Heart right ventricle (tissue), 16 donors: ENCODE measurements at regions not wholly inside any gene's neighbourhood (a gene's known extent, or its start where the extent isn't known, plus 50 kb on each side); places are given as distances from the start of the nearest gene placed in this dataset.

ENCODE experiments used
- ATAC-seq, 8 donors: fragments of 200-7000 bp; cut with Tn5 transposase; one replicate each; pipeline ENCODE4 v1.9.1; 2020; ENCODE audit warnings: mild to moderate bottlenecking in 8 of 8, moderate library complexity in 8 of 8, moderate number of reproducible peaks in 1 of 8
- DNase-seq, 2 donors: peaks; one replicate each; pipeline ENCODE4 v3.0.0-alpha.2; 2020
- H3K27ac ChIP-seq, 10 donors: fragments of 200-600 bp; sonication (generic) in 2 of 10; one replicate each; pipeline versions ENCODE4 v1.5.0 to v1.8.0; 2020 to 2022; ENCODE audit warnings: mild to moderate bottlenecking in 3 of 10
- H3K27me3 ChIP-seq, 7 donors: fragments of 200-600 bp; one replicate each; pipeline ENCODE4 v1.8.0; 2021 to 2022; ENCODE audit warnings: mild to moderate bottlenecking in 2 of 7
- H3K36me3 ChIP-seq, 9 donors: fragments of 200-600 bp; sonication (generic) in 1 of 9; one replicate each; pipeline versions ENCODE4 v1.5.0 to v1.8.0; 2020 to 2022; ENCODE audit warnings: mild to moderate bottlenecking in 2 of 9
- H3K4me1 ChIP-seq, 9 donors: fragments of 200-600 bp; sonication (generic) in 1 of 9; one replicate each; pipeline versions ENCODE4 v1.5.0 to v1.8.0; 2020 to 2022; ENCODE audit warnings: mild to moderate bottlenecking in 4 of 9
- H3K4me3 ChIP-seq, 10 donors: fragments of 200-600 bp; sonication (generic) in 2 of 10; one replicate each; pipeline versions ENCODE4 v1.5.0 to v1.8.0; 2020 to 2022; ENCODE audit warnings: mild to moderate bottlenecking in 7 of 10, moderate library complexity in 2 of 10
- H3K9me3 ChIP-seq, 11 donors: fragments of 200-600 bp in 10 of 11; sonication (generic) in 2 of 11; one replicate each; pipeline versions ENCODE4 v1.5.0 to v1.8.0; 2013 to 2022; ENCODE audit warnings: mild to moderate bottlenecking in 2 of 11, control low read depth in 1 of 11, moderate library complexity in 1 of 11
- WGBS, 2 donors: extraction: QIAGEN DNeasy Blood & Tissue Kit; methylation state at CpG; one replicate each; pipeline ENCODE4 v1.1.7; 2013; ENCODE audit warnings: inconsistent platforms in 1 of 2; 5-methylcytosine and 5-hydroxymethylcytosine counted together
- intact Hi-C, 10 donors: fragments of 100-400 bp; cut with DNase I; formaldehyde crosslinking; loops; one replicate each; pipeline versions ENCODE4 v1.11.1 to v1.14.2; 2022
- TF ChIP-seq, protein P1 (sequence below), 9 donors: fragments of 200-600 bp; sonication (generic) in 2 of 9; IDR thresholded peaks; one replicate each; pipeline versions ENCODE4 v1.5.0 to v1.8.0; 2021 to 2022; ENCODE audit warnings: antibody characterized with exemption in 9 of 9, mild to moderate bottlenecking in 5 of 9, moderate library complexity in 1 of 9
- donor health status: Arrhythmogenic right ventricular cardiomyopathy.
- donor health status: ischemic (EF 13 %, LVEDD 7.1; RV severe dilation, severe dysfunction).
- donor health status: healthy with polysubstance abuse.
- donor health status: DM: no; HTN: yes; CAD: no.
- donor health status: DM: no; HTN: no; CAD: no.
- donor health status: ischemic (EF 25% LVEDD 6.9; RV normal size, moderate dysfunction).
- donor health status: ischemic (EF 25% LVEDD 5.7; RV mildly dilated, moderate dysfunction).
- donor health status: healthy.
- donor health status: DM: yes; HTN: yes; CAD: no.
- donor health status: Ischemic cardiomyopathy.
- donor health status: ischemic (EF 35%, LVEDD 5.7; RV mildly dilated, moderate dysfunction).
- donor health status: nonischemic (EF 11% LVEDD 7.7; RV severe dilation, severe dysfunction).
- donor health status: DM: yes; HTN: yes; CAD: no.
- donor health status: PGD.
- donor health status: ischemic (EF 29% LVEDD 5.4; RV normal size, mild dysfunction).
- donor health status: nonischemic (EF 23%, LVEDD 6.1; RV moderate dilation, normal function).

DNA sequence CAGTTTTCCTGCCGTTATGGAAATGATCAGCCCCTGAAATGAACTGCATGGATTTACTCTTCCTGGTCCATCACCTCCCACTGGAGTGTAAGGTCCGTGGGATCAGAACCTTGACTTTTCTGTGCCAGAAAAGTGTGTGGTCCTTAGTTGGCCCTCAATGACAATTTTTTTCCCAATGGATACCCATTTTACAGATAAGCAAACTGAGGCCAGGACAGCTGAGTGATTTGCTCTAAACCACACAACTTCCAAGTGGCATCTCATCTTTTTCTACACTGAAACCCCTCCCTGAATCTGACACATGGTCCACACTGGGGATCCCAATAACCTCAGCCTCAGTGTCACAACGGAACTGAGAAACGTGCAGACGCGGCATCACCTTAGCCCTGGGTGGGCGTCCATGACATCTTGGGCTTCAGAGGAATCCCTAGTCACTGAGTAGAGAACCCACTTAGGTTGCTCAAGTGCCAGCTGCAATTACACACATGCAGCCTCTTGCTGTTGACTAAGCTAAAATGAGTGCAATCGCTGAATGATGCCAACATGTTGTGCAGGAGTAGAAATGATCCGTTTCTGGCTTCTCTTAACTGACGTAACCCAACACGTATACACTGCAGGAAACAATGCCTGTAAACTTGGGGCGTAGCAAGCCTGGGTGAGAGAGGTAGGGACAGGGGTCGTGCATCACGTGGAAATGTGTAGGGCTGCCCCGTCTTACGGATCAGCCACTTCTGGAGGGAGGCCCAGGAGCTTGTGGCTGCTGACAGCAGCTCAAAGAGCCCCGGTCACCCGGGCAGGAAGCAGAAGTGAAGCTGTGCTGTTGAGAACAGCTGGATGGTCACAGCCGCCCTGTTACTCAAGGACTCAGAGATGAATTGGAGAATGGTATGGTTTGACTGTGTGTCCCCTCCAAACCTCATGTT is 136.3 kb downstream of the SHANK2 start:
- Histone ChIP-seq H3K4me3 (no peak overlapping the region), H3K4me1 (peaks cover 0 to 6% (median 0%) of the 10 kb centered on the region in 9 donors), H3K36me3 (no peaks in the 10 kb centered on the region), H3K27ac (no peak overlapping the region), H3K27me3 (peaks cover 0 to 73% (median 49%) of the 10 kb centered on the region in 7 donors), H3K9me3 (no peaks in the 10 kb centered on the region)
- ATAC-seq (peak in 2 of 8 donors; percentile 26 to 58), DNase-seq (no peak)
- WGBS, 2 donors: 58 to 68% methylated on average over 19 of the region's 19 CpGs
- TF ChIP-seq, protein P1, sequence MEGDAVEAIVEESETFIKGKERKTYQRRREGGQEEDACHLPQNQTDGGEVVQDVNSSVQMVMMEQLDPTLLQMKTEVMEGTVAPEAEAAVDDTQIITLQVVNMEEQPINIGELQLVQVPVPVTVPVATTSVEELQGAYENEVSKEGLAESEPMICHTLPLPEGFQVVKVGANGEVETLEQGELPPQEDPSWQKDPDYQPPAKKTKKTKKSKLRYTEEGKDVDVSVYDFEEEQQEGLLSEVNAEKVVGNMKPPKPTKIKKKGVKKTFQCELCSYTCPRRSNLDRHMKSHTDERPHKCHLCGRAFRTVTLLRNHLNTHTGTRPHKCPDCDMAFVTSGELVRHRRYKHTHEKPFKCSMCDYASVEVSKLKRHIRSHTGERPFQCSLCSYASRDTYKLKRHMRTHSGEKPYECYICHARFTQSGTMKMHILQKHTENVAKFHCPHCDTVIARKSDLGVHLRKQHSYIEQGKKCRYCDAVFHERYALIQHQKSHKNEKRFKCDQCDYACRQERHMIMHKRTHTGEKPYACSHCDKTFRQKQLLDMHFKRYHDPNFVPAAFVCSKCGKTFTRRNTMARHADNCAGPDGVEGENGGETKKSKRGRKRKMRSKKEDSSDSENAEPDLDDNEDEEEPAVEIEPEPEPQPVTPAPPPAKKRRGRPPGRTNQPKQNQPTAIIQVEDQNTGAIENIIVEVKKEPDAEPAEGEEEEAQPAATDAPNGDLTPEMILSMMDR (IDR thresholded peaks at IDR 0.05): no peak
- intact Hi-C loops: no loop called here

DNA sequence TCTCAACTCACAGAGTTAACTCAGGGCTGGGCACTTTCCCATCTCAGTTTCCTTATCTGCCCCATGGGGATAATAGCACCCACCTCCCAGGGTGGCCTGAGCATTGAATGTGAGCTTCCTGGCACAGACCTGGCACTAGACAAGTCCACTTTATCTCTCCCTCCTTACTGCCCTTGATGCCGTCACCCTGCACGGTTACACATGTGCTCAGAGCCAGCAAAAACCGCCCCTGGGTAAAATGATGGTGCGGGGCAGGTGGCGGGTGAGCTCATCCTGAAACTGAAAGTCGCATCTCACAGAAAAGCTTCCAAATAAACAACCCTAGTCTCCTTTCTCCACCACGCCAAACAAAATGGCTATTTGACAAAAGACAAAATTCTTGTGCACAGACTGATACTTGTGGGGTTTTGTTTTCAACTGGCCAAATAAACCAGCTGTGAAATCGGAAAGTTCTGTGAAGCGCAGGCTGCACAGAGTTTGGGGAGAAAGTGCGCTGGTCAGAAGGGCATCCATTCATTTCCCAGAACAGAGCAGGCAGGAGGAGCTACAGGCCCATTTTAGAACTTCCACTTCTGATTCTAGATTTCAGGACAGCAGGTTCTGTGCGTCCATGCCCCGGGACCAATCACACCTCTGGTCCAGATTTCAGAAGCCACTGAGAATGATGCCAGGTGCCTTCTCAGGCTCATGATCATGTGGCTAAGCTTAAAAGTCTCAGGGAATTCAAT is 138.1 kb downstream of the SHANK2 start:
- Histone ChIP-seq H3K9me3 (no peaks in the 10 kb centered on the region), H3K4me1 (no peaks in the 10 kb centered on the region), H3K27ac (no peak overlapping the region), H3K36me3 (no peaks in the 10 kb centered on the region), H3K4me3 (no peak overlapping the region), H3K27me3 (peaks cover 0 to 81% (median 60%) of the 10 kb centered on the region in 7 donors)
- no peak for ATAC-seq
- 78 to 82% methylated on average over 12 of the region's 12 CpGs for WGBS, 2 donors
- intact Hi-C loops: no loop called here
- TF ChIP-seq, protein P1 (IDR thresholded peaks at IDR 0.05): no peak
- no peak for DNase-seq

GRCh38 chr11:71112990-71113389 is 139.4 kb downstream of the SHANK2 start:
- WGBS, 2 donors: 32 to 39% methylated on average over 16 of the region's 16 CpGs
- DNase-seq: no peak
- intact Hi-C loops: no loop called here
- no peak overlapping the region for H3K4me3 ChIP-seq
- H3K27ac ChIP-seq: no peak overlapping the region
- no peaks in the 10 kb centered on the region for H3K36me3 ChIP-seq
- TF ChIP-seq, protein P1 (IDR thresholded peaks at IDR 0.05): no peak
- peaks cover 0 to 89% (median 71%) of the 10 kb centered on the region in 7 donors for H3K27me3 ChIP-seq
- no peak for ATAC-seq
- H3K4me1 ChIP-seq: no peaks in the 10 kb centered on the region
- H3K9me3 ChIP-seq: no peaks in the 10 kb centered on the region

DNA sequence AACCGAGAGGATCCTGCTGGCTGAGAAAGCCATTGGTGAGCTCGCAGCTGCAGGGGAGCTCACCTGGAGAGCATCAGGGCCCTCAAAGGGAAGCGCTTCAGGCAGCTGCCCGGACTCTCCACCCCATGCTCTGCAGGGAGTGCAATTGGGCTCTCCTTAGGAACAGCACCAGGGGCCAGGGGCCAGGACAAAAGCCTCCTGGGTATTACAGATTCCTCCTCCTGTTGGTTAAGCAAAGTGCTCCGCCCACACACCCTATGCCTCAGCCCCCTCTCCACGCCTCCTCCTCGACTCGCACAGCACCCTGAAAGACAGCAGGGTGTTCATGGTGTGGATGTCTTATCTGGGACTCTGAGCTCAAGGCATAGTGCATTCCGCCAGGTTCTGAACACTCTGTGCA is 139.9 kb downstream of the SHANK2 start:
- WGBS, 2 donors: 31 to 33% methylated on average over 9 of the region's 9 CpGs
- DNase-seq: no peak
- H3K4me1 ChIP-seq: no peaks in the 10 kb centered on the region
- TF ChIP-seq, protein P1 (IDR thresholded peaks at IDR 0.05): no peak
- H3K4me3 ChIP-seq: no peak overlapping the region
- intact Hi-C loops: no loop called here
- H3K27ac ChIP-seq: no peak overlapping the region
- no peaks in the 10 kb centered on the region for H3K9me3 ChIP-seq
- H3K36me3 ChIP-seq: no peaks in the 10 kb centered on the region
- ATAC-seq: no peak
- H3K27me3 ChIP-seq: peaks cover 0 to 90% (median 71%) of the 10 kb centered on the region in 7 donors
